Osteoblast (primary cell): ENCODE measurements at regions not wholly inside any gene's neighbourhood (a gene's known extent, or its start where the extent isn't known, plus 50 kb on each side); places are given as distances from the start of the nearest gene placed in this dataset.

Experiments used
- DNase-seq: peaks from one replicate; pipeline ENCODE4 v3.0.0; 2011; ENCODE audit warnings: low spot score, mixed read lengths; ENCODE audit not compliant: insufficient read length; ENCODE audit errors: missing footprints
- H2AFZ ChIP-seq: 2 replicates; pipeline ENCODE4 v1.6.0; 2011; ENCODE audit warnings: mild to moderate bottlenecking, low read length
- H3K27ac ChIP-seq: 2 replicates; pipeline ENCODE4 v1.5.1; 2011; ENCODE audit warnings: mild to moderate bottlenecking, low read depth, low read length, moderate library complexity
- H3K27me3 ChIP-seq: 2 replicates; pipeline ENCODE4 v1.6.0; 2012; ENCODE audit warnings: mild to moderate bottlenecking, control low read depth, inconsistent platforms, low read length, moderate library complexity; ENCODE audit not compliant: insufficient read depth
- H3K36me3 ChIP-seq: 2 replicates; pipeline ENCODE4 v1.5.1; 2011; ENCODE audit warnings: mild to moderate bottlenecking, low read length, control low read depth, moderate library complexity; ENCODE audit not compliant: insufficient read depth
- H3K4me1 ChIP-seq: 2 replicates; pipeline ENCODE4 v1.5.1; 2011; ENCODE audit warnings: mild to moderate bottlenecking, low read length, control low read depth, moderate library complexity; ENCODE audit not compliant: insufficient read depth
- H3K4me2 ChIP-seq: 2 replicates; pipeline ENCODE4 v1.6.0; 2011; ENCODE audit warnings: mild to moderate bottlenecking, low read length; ENCODE audit not compliant: insufficient read depth
- H3K4me3 ChIP-seq: fragments of 200-600 bp; sonication (generic); 3 replicates; pipeline ENCODE4 v1.5.1; 2012; ENCODE audit warnings: mild to moderate bottlenecking, low read length, inconsistent platforms; ENCODE audit not compliant: insufficient read depth
- H3K79me2 ChIP-seq: 2 replicates; pipeline ENCODE4 v1.6.0; 2012; ENCODE audit warnings: mild to moderate bottlenecking, low read length, control low read depth, inconsistent platforms; ENCODE audit not compliant: insufficient read depth
- H3K9me3 ChIP-seq: 2 replicates; pipeline ENCODE4 v1.5.1; 2011; ENCODE audit warnings: low read depth, low read length, control low read depth
- H4K20me1 ChIP-seq: 2 replicates; pipeline ENCODE4 v1.6.0; 2012; ENCODE audit warnings: mild to moderate bottlenecking, low read length, control low read depth; ENCODE audit not compliant: insufficient read depth
- CTCF ChIP-seq: IDR thresholded peaks from 2 replicates; pipeline ENCODE4 v1.5.1; 2011; ENCODE audit warnings: mild to moderate bottlenecking, low read depth, low read length, moderate library complexity; ENCODE audit errors: extremely low read depth

GRCh38 chr3:83500422-83500821 lies 1458.4 kb upstream of the CADM2 start:
- H3K4me1 ChIP-seq = no peaks in the 10 kb centered on the region
- no peaks in the 10 kb centered on the region for H4K20me1 ChIP-seq
- no peaks in the 10 kb centered on the region for H3K79me2 ChIP-seq
- DNase-seq = no peak
- no peaks in the 10 kb centered on the region for H3K9me3 ChIP-seq
- H3K4me2 ChIP-seq = no peak overlapping the region
- no peak overlapping the region for H2AFZ ChIP-seq
- H3K4me3 ChIP-seq = no peak overlapping the region
- TF ChIP-seq CTCF = no peak
- no peaks in the 10 kb centered on the region for H3K27me3 ChIP-seq
- no peak overlapping the region for H3K27ac ChIP-seq
- H3K36me3 ChIP-seq = no peaks in the 10 kb centered on the region

- DNase-seq = no peak
- Histone ChIP-seq H3K4me1 (no peaks in the 10 kb centered on the region), H3K27ac (no peak overlapping the region), H3K4me2 (no peak overlapping the region), H3K36me3 (no peaks in the 10 kb centered on the region), H3K9me3 (no peaks in the 10 kb centered on the region), H4K20me1 (no peaks in the 10 kb centered on the region), H3K27me3 (no peaks in the 10 kb centered on the region), H3K4me3 (no peak overlapping the region), H3K79me2 (no peaks in the 10 kb centered on the region), H2AFZ (no peak overlapping the region)
- TF ChIP-seq CTCF = no peak
Observed at GRCh38 chr3:83500931-83501330, 1457.9 kb upstream of the CADM2 start.

GRCh38 chr3:83513051-83513450 lies 1445.7 kb upstream of the CADM2 start:
- Histone ChIP-seq H2AFZ (no peak overlapping the region), H3K79me2 (no peaks in the 10 kb centered on the region), H3K27ac (no peak overlapping the region), H3K27me3 (no peaks in the 10 kb centered on the region), H3K36me3 (no peaks in the 10 kb centered on the region), H4K20me1 (no peaks in the 10 kb centered on the region), H3K9me3 (peaks cover 2% of the 10 kb centered on the region), H3K4me2 (no peak overlapping the region), H3K4me1 (no peaks in the 10 kb centered on the region), H3K4me3 (no peak overlapping the region)
- no peak for TF ChIP-seq CTCF
- DNase-seq = no peak

GRCh38 chr3:83513677-83514076 lies 1445.1 kb upstream of the CADM2 start:
- Histone ChIP-seq H3K4me1 (no peaks in the 10 kb centered on the region), H2AFZ (no peak overlapping the region), H3K27me3 (no peaks in the 10 kb centered on the region), H3K79me2 (no peaks in the 10 kb centered on the region), H3K9me3 (peaks cover 2% of the 10 kb centered on the region), H4K20me1 (no peaks in the 10 kb centered on the region), H3K4me3 (no peak overlapping the region), H3K36me3 (no peaks in the 10 kb centered on the region), H3K4me2 (no peak overlapping the region), H3K27ac (no peak overlapping the region)
- DNase-seq = no peak
- no peak for TF ChIP-seq CTCF
